Epithelial cell of proximal tubule (primary cell): ENCODE measurements at regions not wholly inside any gene's neighbourhood (a gene's known extent, or its start where the extent isn't known, plus 50 kb on each side); places are given as distances from the start of the nearest gene placed in this dataset.

Experiments used
- DNase-seq: peaks from one replicate; pipeline ENCODE4 v3.0.0-alpha.2; 2011; ENCODE audit warnings: low read depth
- H3K4me3 ChIP-seq: 2 replicates; pipeline ENCODE4 v1.5.1; 2011; ENCODE audit warnings: low read depth, mild to moderate bottlenecking, low read length
- CTCF ChIP-seq: conservative IDR thresholded peaks from 2 replicates; pipeline ENCODE4 v1.5.1; 2012; ENCODE audit warnings: low read depth, mild to moderate bottlenecking, low read length

GRCh38 chr9:13351778-13352386 lies 72.4 kb upstream of the MPDZ start:
- DNase-seq: peak; percentile 10
- H3K4me3 ChIP-seq: no peak overlapping the region
- TF ChIP-seq CTCF: peak; percentile 66

GRCh38 chr9:13332571-13332970 lies 53.1 kb upstream of the MPDZ start:
- no peak for DNase-seq
- no peak for TF ChIP-seq CTCF
- H3K4me3 ChIP-seq: no peak overlapping the region

- no peak for TF ChIP-seq CTCF
Observed at GRCh38 chr9:13331320-13331719, 51.8 kb upstream of the MPDZ start.

GRCh38 chr9:13330396-13331004 lies 51.0 kb upstream of the MPDZ start:
- no peak for TF ChIP-seq CTCF
- no peak overlapping the region for H3K4me3 ChIP-seq
- no peak for DNase-seq

More at GRCh38 chr9:13331320-13331719, 51.8 kb upstream of the MPDZ start:
- no peak overlapping the region for H3K4me3 ChIP-seq
- DNase-seq: no peak
